ENCODE measurements at regions not wholly inside any gene's neighbourhood (a gene's known extent, or its start where the extent isn't known, plus 50 kb on each side); places are given as distances from the start of the nearest gene placed in this dataset.

DNA sequence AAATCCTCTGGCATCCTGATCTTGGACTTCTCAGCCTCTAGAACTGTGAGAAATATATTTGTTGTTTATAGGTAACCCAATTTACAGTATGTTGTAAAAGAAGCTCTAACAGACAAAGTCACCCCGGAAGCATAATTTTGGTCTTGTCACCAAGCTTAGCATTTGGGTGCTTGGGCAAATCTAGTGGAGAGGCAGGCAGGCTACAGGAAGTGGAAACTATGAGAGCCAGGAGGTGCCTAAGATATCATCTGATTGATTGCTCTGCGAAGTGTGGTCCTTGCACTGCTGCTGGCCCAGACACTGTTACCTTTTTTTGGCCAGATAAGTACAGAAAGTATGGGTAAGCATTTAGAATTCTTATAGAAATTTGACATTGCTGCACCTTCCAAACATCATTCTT lies 102.9 kb downstream of the CDC42EP3 start:
- peak overlapping the region in 7 of 8 donors; percentile 5 to 78 (median 62) for H3K27ac Mint-ChIP-seq
- Histone ChIP-seq H3K9me3 (ENCODE audit: low read length) (no peaks in the 10 kb centered on the region), H3K27ac (ENCODE audit: low read depth, low read length) (no peak overlapping the region), H3K36me3 (ENCODE audit: insufficient read depth, low read length) (no peaks in the 10 kb centered on the region), H3K27me3 (ENCODE audit: insufficient read depth, low read length, poor library complexity, severe bottlenecking) (no peaks in the 10 kb centered on the region), H3K4me1 (ENCODE audit: insufficient read depth, low read length) (peaks cover 12% of the 10 kb centered on the region), H3K4me3 (ENCODE audit: low read length) (no peak overlapping the region)
- DNase-seq = peak in 1 of 5 donors; percentile 49
- POLR2A ChIA-PET = interaction anchor here (1.3 to 1.4 kb wide), 2 partner anchors 14 to 18 kb away, joined by 4 read pairs; no protein-coding TSS in a partner anchor
- H3K36me3 Mint-ChIP-seq = no peaks in the 10 kb centered on the region
- H3K4me3 Mint-ChIP-seq = peak overlapping the region in 1 of 7 donors; percentile 18
- H3K9me3 Mint-ChIP-seq = no peaks in the 10 kb centered on the region
- H3K4me1 Mint-ChIP-seq = peaks cover 14 to 35% (median 15%) of the 10 kb centered on the region in 3 donors
- CTCF ChIA-PET = interaction anchor here (0.7 to 1.9 kb wide), 6 partner anchors 18 to 153 kb away, joined by 3 to 6 read pairs (median 4); no protein-coding TSS in a partner anchor
- H3K27me3 Mint-ChIP-seq = no peaks in the 10 kb centered on the region

- H3K27me3 Mint-ChIP-seq = no peaks in the 10 kb centered on the region
- no peak overlapping the region for H3K4me3 Mint-ChIP-seq
- no peak overlapping the region for H3K27ac ChIP-seq (ENCODE audit: low read depth, low read length)
- peak overlapping the region in 4 of 8 donors; percentile 16 to 78 (median 68) for H3K27ac Mint-ChIP-seq
- H3K27me3 ChIP-seq (ENCODE audit: insufficient read depth, low read length, poor library complexity, severe bottlenecking) = no peaks in the 10 kb centered on the region
- H3K9me3 ChIP-seq (ENCODE audit: low read length) = no peaks in the 10 kb centered on the region
- ChIA-PET CTCF (interaction anchor here (0.7 to 1.9 kb wide), 3 partner anchors 31 to 154 kb away, joined by 3 to 6 read pairs (median 3); no protein-coding TSS in a partner anchor), POLR2A (interaction anchor here (1.3 to 1.4 kb wide), 2 partner anchors 13 to 17 kb away, joined by 4 read pairs; no protein-coding TSS in a partner anchor)
- H3K36me3 ChIP-seq (ENCODE audit: insufficient read depth, low read length) = no peaks in the 10 kb centered on the region
- H3K36me3 Mint-ChIP-seq = no peaks in the 10 kb centered on the region
- H3K4me3 ChIP-seq (ENCODE audit: low read length) = no peak overlapping the region
- DNase-seq = no peak
- peaks cover 12% of the 10 kb centered on the region for H3K4me1 ChIP-seq (ENCODE audit: insufficient read depth, low read length)
- H3K9me3 Mint-ChIP-seq = no peaks in the 10 kb centered on the region
- peaks cover 19 to 38% (median 19%) of the 10 kb centered on the region in 3 donors for H3K4me1 Mint-ChIP-seq
Observed at GRCh38 chr2:37569131-37569823, 102.2 kb downstream of the CDC42EP3 start.

DNA sequence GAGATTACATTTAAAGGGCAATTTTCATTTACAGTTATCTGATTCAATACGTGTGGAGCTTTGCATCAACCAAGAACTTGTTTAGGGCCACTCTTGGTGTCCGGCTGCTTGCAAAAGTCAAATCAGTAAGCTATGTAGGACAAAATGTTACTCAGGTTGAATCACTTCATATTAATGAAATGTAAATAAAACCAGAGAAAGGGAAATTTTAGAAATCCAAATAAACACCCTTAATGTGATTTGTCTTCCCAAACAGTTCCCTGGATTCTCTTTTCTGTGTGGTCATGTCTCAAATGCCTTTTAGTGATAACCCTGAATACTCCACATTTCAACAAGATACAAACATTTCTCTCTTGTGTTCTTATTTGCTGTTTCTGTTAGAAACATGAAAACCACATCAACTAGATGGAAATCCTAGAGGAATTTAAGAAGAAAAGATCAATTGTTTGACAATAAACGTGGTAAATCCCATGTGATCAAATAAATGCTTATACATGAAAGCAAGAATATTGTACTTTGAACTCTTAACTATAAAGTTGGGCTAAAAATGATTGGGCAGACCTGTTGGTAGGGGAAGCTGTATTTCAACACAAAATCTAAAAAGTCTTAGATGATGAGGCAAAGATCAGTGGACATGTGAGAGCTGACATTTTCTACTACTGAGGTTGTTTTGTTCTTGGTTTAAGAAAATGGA lies 101.3 kb downstream of the CDC42EP3 start:
- Histone ChIP-seq H3K9me3 (ENCODE audit: low read length) (no peaks in the 10 kb centered on the region), H3K4me3 (ENCODE audit: low read length) (no peak overlapping the region), H3K27me3 (ENCODE audit: insufficient read depth, low read length, poor library complexity, severe bottlenecking) (no peaks in the 10 kb centered on the region), H3K4me1 (ENCODE audit: insufficient read depth, low read length) (peaks cover 12% of the 10 kb centered on the region), H3K27ac (ENCODE audit: low read depth, low read length) (no peak overlapping the region), H3K36me3 (ENCODE audit: insufficient read depth, low read length) (no peaks in the 10 kb centered on the region)
- ChIA-PET POLR2A (no interaction called here), CTCF (interaction anchor here (1.9 kb wide), 1 partner anchor 30 kb away, joined by 6 read pairs; no protein-coding TSS in a partner anchor)
- Mint-ChIP-seq H3K27me3 (no peaks in the 10 kb centered on the region), H3K4me3 (no peak overlapping the region), H3K4me1 (peaks cover 19 to 39% (median 21%) of the 10 kb centered on the region in 3 donors), H3K27ac (peak overlapping the region in 1 of 8 donors; percentile 12), H3K9me3 (no peaks in the 10 kb centered on the region), H3K36me3 (no peaks in the 10 kb centered on the region)
- no peak for DNase-seq

DNA sequence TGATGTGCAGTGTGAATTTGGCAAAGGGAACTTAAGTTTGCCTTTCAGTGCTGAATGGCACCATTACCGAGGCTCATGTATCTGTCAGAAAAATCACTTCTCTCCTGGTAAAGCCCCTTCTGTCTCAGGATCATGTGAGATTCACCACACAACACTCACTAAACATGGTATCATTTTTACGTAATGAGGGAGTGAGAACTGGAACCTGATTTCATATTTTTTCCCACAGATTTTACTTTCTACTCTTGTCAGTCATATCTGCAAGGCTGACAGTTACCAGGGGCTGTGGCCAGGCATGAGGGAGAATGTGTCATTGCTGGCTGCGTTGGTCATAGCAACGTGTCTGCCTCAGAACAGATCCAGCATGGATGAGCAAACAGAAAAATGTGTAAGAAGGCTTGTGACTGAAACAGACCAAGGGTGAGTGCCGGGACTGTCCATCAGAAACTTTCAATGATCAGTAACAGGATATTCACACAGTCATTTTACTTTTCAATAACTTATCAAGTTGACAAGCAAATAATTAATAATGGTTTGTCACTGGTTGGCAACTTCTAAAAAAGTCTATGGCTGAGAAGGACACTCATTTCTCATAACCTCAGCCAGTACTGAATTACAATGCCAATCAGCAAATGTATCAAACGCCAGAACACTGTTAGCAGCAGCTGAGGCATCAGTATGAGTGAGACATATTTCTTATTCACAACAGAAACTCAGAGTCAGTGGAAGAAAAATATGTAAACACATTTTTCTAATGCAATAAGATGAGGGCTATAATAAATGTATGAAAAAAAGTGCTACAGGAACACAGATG lies 100.5 kb downstream of the CDC42EP3 start:
- no peaks in the 10 kb centered on the region for H3K9me3 Mint-ChIP-seq
- H3K4me3 ChIP-seq (ENCODE audit: low read length) = no peak overlapping the region
- H3K27me3 Mint-ChIP-seq = no peaks in the 10 kb centered on the region
- H3K27ac ChIP-seq (ENCODE audit: low read depth, low read length) = no peak overlapping the region
- H3K4me3 Mint-ChIP-seq = no peak overlapping the region
- peaks cover 12% of the 10 kb centered on the region for H3K4me1 ChIP-seq (ENCODE audit: insufficient read depth, low read length)
- H3K27me3 ChIP-seq (ENCODE audit: insufficient read depth, low read length, poor library complexity, severe bottlenecking) = no peaks in the 10 kb centered on the region
- H3K4me1 Mint-ChIP-seq = peaks cover 19 to 39% (median 21%) of the 10 kb centered on the region in 3 donors
- no peaks in the 10 kb centered on the region for H3K36me3 Mint-ChIP-seq
- no peaks in the 10 kb centered on the region for H3K36me3 ChIP-seq (ENCODE audit: insufficient read depth, low read length)
- no peak for DNase-seq
- ChIA-PET POLR2A (no interaction called here), CTCF (no interaction called here)
- H3K9me3 ChIP-seq (ENCODE audit: low read length) = no peaks in the 10 kb centered on the region
- peak overlapping the region in 1 of 8 donors; percentile 12 for H3K27ac Mint-ChIP-seq

- H3K9me3 Mint-ChIP-seq = no peaks in the 10 kb centered on the region
- H3K27me3 Mint-ChIP-seq = no peaks in the 10 kb centered on the region
- Histone ChIP-seq H3K27me3 (ENCODE audit: insufficient read depth, low read length, poor library complexity, severe bottlenecking) (no peaks in the 10 kb centered on the region), H3K4me1 (ENCODE audit: insufficient read depth, low read length) (peaks cover 12% of the 10 kb centered on the region), H3K4me3 (ENCODE audit: low read length) (no peak overlapping the region), H3K9me3 (ENCODE audit: low read length) (no peaks in the 10 kb centered on the region), H3K36me3 (ENCODE audit: insufficient read depth, low read length) (no peaks in the 10 kb centered on the region), H3K27ac (ENCODE audit: low read depth, low read length) (no peak overlapping the region)
- CTCF ChIA-PET = no interaction called here
- H3K4me3 Mint-ChIP-seq = no peak overlapping the region
- H3K36me3 Mint-ChIP-seq = peaks cover 0 to 4% (median 0%) of the 10 kb centered on the region in 3 donors
- POLR2A ChIA-PET = no interaction called here
- peaks cover 19 to 39% (median 21%) of the 10 kb centered on the region in 3 donors for H3K4me1 Mint-ChIP-seq
- peak overlapping the region in 1 of 8 donors; percentile 85 for H3K27ac Mint-ChIP-seq
- DNase-seq = no peak
Observed at GRCh38 chr2:37571587-37572136, 99.8 kb downstream of the CDC42EP3 start.

- no peaks in the 10 kb centered on the region for H3K9me3 Mint-ChIP-seq
- no peak overlapping the region for H3K4me3 Mint-ChIP-seq
- Histone ChIP-seq H3K36me3 (ENCODE audit: insufficient read depth, low read length) (no peaks in the 10 kb centered on the region), H3K27me3 (ENCODE audit: insufficient read depth, low read length, poor library complexity, severe bottlenecking) (no peaks in the 10 kb centered on the region), H3K9me3 (ENCODE audit: low read length) (no peaks in the 10 kb centered on the region), H3K4me3 (ENCODE audit: low read length) (no peak overlapping the region), H3K27ac (ENCODE audit: low read depth, low read length) (no peak overlapping the region), H3K4me1 (ENCODE audit: insufficient read depth, low read length) (peaks cover 6% of the 10 kb centered on the region)
- POLR2A ChIA-PET = no interaction called here
- peaks cover 12 to 31% (median 15%) of the 10 kb centered on the region in 3 donors for H3K4me1 Mint-ChIP-seq
- peaks cover 0 to 1% of the 10 kb centered on the region in 2 donors for H3K27me3 Mint-ChIP-seq
- DNase-seq = no peak
- H3K27ac Mint-ChIP-seq = no peak overlapping the region
- CTCF ChIA-PET = no interaction called here
- H3K36me3 Mint-ChIP-seq = peaks cover 0 to 4% (median 0%) of the 10 kb centered on the region in 3 donors
Observed at GRCh38 chr2:37573451-37574388, 97.7 kb downstream of the CDC42EP3 start.

GRCh38 chr2:37575780-37576179 lies 95.7 kb downstream of the CDC42EP3 start:
- Mint-ChIP-seq H3K9me3 (peaks cover 3 to 7% (median 3%) of the 10 kb centered on the region in 5 donors), H3K4me3 (no peak overlapping the region), H3K4me1 (peaks cover 16 to 24% (median 20%) of the 10 kb centered on the region in 3 donors), H3K27ac (peak overlapping the region in 2 of 8 donors; percentile 8 to 27), H3K27me3 (peaks cover 0 to 3% of the 10 kb centered on the region in 2 donors), H3K36me3 (peaks cover 0 to 8% (median 6%) of the 10 kb centered on the region in 3 donors)
- H3K4me1 ChIP-seq (ENCODE audit: insufficient read depth, low read length) = peaks cover 4% of the 10 kb centered on the region
- ChIA-PET CTCF (interaction anchor here (0.9 kb wide), 1 partner anchor 161 kb away, joined by 4 read pairs; no protein-coding TSS in a partner anchor), POLR2A (interaction anchor here (0.6 kb wide), 1 partner anchor 45 kb away, joined by 7 read pairs; no protein-coding TSS in a partner anchor)
- H3K36me3 ChIP-seq (ENCODE audit: insufficient read depth, low read length) = no peaks in the 10 kb centered on the region
- no peak overlapping the region for H3K27ac ChIP-seq (ENCODE audit: low read depth, low read length)
- H3K9me3 ChIP-seq (ENCODE audit: low read length) = no peaks in the 10 kb centered on the region
- H3K27me3 ChIP-seq (ENCODE audit: insufficient read depth, low read length, poor library complexity, severe bottlenecking) = no peaks in the 10 kb centered on the region
- H3K4me3 ChIP-seq (ENCODE audit: low read length) = no peak overlapping the region
- DNase-seq = no peak

All from CD8-positive, alpha-beta memory T cell (primary cell).